ENCODE measurements at regions not wholly inside any gene's neighbourhood (a gene's known extent, or its start where the extent isn't known, plus 50 kb on each side); places are given as distances from the start of the nearest gene placed in this dataset.

DNA sequence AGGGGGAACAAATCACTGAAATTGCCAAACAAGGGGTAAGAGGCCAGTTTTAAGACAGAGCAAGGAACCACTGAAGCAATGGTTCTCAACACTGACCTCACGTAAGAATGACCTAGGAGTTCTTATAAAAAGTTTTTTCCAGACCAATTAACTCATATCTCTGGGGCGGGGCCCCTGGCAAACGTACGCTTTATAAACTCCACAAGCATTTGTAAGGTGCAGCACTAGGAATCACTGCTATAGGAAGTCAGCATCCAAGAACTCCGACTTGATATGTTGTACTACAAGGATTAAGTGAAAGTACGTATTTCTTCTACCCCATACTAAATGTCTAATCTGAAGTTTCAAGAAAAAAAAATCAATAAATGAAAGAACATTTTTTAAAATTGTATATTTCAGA, 269.9 kb downstream of the RCHY1 start:
- no peak overlapping the region for H3K27ac Mint-ChIP-seq (ENCODE audit: unreplicated experiment)
- H3K4me1 Mint-ChIP-seq (ENCODE audit: low read depth, unreplicated experiment), result peaks cover 15% of the 10 kb centered on the region
- H3K9ac ChIP-seq (ENCODE audit: low read length), result no peak overlapping the region
- no peaks in the 10 kb centered on the region for H3K79me2 ChIP-seq (ENCODE audit: insufficient read depth, low read length)
- no peak for FAIRE-seq
- H3K36me3 Mint-ChIP-seq (ENCODE audit: low read depth, unreplicated experiment), result no peaks in the 10 kb centered on the region
- no peaks in the 10 kb centered on the region for H3K9me3 ChIP-seq (ENCODE audit: insufficient read depth, low read depth, low read length)
- H3K27ac ChIP-seq (ENCODE audit: low read depth, low read length), result no peak overlapping the region
- H3K4me2 ChIP-seq (ENCODE audit: low read length), result no peak overlapping the region
- TF ChIP-seq, protein P1, sequence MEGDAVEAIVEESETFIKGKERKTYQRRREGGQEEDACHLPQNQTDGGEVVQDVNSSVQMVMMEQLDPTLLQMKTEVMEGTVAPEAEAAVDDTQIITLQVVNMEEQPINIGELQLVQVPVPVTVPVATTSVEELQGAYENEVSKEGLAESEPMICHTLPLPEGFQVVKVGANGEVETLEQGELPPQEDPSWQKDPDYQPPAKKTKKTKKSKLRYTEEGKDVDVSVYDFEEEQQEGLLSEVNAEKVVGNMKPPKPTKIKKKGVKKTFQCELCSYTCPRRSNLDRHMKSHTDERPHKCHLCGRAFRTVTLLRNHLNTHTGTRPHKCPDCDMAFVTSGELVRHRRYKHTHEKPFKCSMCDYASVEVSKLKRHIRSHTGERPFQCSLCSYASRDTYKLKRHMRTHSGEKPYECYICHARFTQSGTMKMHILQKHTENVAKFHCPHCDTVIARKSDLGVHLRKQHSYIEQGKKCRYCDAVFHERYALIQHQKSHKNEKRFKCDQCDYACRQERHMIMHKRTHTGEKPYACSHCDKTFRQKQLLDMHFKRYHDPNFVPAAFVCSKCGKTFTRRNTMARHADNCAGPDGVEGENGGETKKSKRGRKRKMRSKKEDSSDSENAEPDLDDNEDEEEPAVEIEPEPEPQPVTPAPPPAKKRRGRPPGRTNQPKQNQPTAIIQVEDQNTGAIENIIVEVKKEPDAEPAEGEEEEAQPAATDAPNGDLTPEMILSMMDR (IDR thresholded peaks at IDR 0.05; ENCODE audit: insufficient read depth, low read depth, low read length), result no peak
- TF ChIP-seq EZH2 (IDR thresholded peaks at IDR 0.05; ENCODE audit: insufficient read depth, low read length), result no peak
- no peaks in the 10 kb centered on the region for H3K27me3 Mint-ChIP-seq (ENCODE audit: low read depth, unreplicated experiment)
- no peaks in the 10 kb centered on the region for H3K9me3 Mint-ChIP-seq (ENCODE audit: unreplicated experiment)
- H2AFZ ChIP-seq (ENCODE audit: low read depth, low read length), result no peak overlapping the region
- H3K36me3 ChIP-seq (ENCODE audit: insufficient read depth, low read length), result no peaks in the 10 kb centered on the region
- H3K4me3 ChIP-seq (ENCODE audit: insufficient read depth, low read depth, low read length), result no peak overlapping the region
- H3K27me3 ChIP-seq (ENCODE audit: insufficient read depth, low read length), result no peaks in the 10 kb centered on the region
- no peak for DNase-seq (ENCODE audit: low read depth)
- H4K20me1 ChIP-seq (ENCODE audit: insufficient read depth, low read length), result no peaks in the 10 kb centered on the region
- no peak overlapping the region for H3K4me3 Mint-ChIP-seq (ENCODE audit: unreplicated experiment)
- H3K4me1 ChIP-seq (ENCODE audit: insufficient read depth, low read length), result no peaks in the 10 kb centered on the region

DNA sequence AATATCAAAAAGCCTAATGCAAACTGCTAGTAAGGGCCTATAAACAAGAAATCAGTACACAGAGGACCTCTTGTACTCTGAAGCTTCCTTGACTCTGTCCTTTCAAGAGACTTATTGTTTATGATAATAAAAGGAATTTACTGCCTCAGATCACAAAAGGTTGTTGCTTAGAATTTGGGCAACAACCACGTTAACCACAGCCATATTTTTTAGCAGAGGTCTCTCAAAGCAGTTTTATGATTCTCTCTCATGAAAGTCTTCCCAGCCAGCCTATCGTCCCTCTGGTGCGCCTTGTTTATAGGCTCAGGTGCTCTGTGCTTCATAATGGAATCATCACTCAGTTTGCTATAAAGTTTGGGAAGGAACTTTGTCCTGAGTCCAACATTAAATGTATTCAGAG, 270.6 kb downstream of the RCHY1 start:
- Histone ChIP-seq H4K20me1 (ENCODE audit: insufficient read depth, low read length) (no peaks in the 10 kb centered on the region), H2AFZ (ENCODE audit: low read depth, low read length) (no peak overlapping the region), H3K79me2 (ENCODE audit: insufficient read depth, low read length) (no peaks in the 10 kb centered on the region), H3K36me3 (ENCODE audit: insufficient read depth, low read length) (no peaks in the 10 kb centered on the region), H3K9me3 (ENCODE audit: insufficient read depth, low read depth, low read length) (no peaks in the 10 kb centered on the region), H3K4me3 (ENCODE audit: insufficient read depth, low read depth, low read length) (no peak overlapping the region), H3K9ac (ENCODE audit: low read length) (no peak overlapping the region), H3K27me3 (ENCODE audit: insufficient read depth, low read length) (no peaks in the 10 kb centered on the region), H3K27ac (ENCODE audit: low read depth, low read length) (no peak overlapping the region), H3K4me1 (ENCODE audit: insufficient read depth, low read length) (no peaks in the 10 kb centered on the region), H3K4me2 (ENCODE audit: low read length) (no peak overlapping the region)
- FAIRE-seq, result no peak
- H3K4me3 Mint-ChIP-seq (ENCODE audit: unreplicated experiment), result no peak overlapping the region
- no peaks in the 10 kb centered on the region for H3K36me3 Mint-ChIP-seq (ENCODE audit: low read depth, unreplicated experiment)
- H3K9me3 Mint-ChIP-seq (ENCODE audit: unreplicated experiment), result no peaks in the 10 kb centered on the region
- no peak overlapping the region for H3K27ac Mint-ChIP-seq (ENCODE audit: unreplicated experiment)
- H3K4me1 Mint-ChIP-seq (ENCODE audit: low read depth, unreplicated experiment), result peaks cover 8% of the 10 kb centered on the region
- TF ChIP-seq EZH2 (IDR thresholded peaks at IDR 0.05; ENCODE audit: insufficient read depth, low read length), result no peak
- TF ChIP-seq, protein P1 (IDR thresholded peaks at IDR 0.05; ENCODE audit: insufficient read depth, low read depth, low read length), result no peak
- DNase-seq (ENCODE audit: low read depth), result no peak
- no peaks in the 10 kb centered on the region for H3K27me3 Mint-ChIP-seq (ENCODE audit: low read depth, unreplicated experiment)

DNA sequence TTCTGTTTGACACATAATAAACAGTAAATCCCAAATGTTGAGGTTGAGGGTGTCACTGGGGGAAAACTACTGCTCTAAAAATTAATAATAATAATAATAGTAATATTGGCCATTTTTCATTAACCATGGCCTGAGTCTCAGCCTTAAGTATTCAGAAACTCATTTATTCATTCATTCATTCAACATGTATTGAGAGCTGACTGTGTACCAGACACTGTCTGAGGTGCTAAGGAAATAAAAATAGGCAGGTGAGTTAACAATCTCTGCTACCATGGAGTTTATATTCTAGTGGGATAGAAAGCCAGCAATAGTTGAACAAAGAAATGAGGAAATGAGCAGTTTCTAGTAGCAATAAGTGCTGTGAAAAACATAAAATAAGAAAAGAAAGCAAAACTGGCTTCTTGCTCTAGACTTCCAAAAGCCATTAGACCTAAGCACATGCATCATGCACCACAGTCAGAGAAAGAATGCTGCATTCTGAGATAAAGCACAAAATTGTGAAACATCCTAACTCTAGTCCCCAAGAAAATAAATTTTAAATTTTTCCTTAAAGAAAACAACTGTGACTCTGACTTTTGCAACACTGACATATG, 278.7 kb downstream of the RCHY1 start:
- no peaks in the 10 kb centered on the region for H3K36me3 Mint-ChIP-seq (ENCODE audit: low read depth, unreplicated experiment)
- DNase-seq (ENCODE audit: low read depth), result no peak
- H3K4me1 ChIP-seq (ENCODE audit: insufficient read depth, low read length), result no peaks in the 10 kb centered on the region
- no peaks in the 10 kb centered on the region for H3K79me2 ChIP-seq (ENCODE audit: insufficient read depth, low read length)
- H3K4me2 ChIP-seq (ENCODE audit: low read length), result no peak overlapping the region
- H4K20me1 ChIP-seq (ENCODE audit: insufficient read depth, low read length), result no peaks in the 10 kb centered on the region
- no peaks in the 10 kb centered on the region for H3K27me3 ChIP-seq (ENCODE audit: insufficient read depth, low read length)
- no peak for FAIRE-seq
- no peaks in the 10 kb centered on the region for H3K27me3 Mint-ChIP-seq (ENCODE audit: low read depth, unreplicated experiment)
- H3K9me3 ChIP-seq (ENCODE audit: insufficient read depth, low read depth, low read length), result no peaks in the 10 kb centered on the region
- H3K9ac ChIP-seq (ENCODE audit: low read length), result no peak overlapping the region
- no peak overlapping the region for H3K27ac Mint-ChIP-seq (ENCODE audit: unreplicated experiment)
- H3K4me3 ChIP-seq (ENCODE audit: insufficient read depth, low read depth, low read length), result no peak overlapping the region
- no peak overlapping the region for H3K27ac ChIP-seq (ENCODE audit: low read depth, low read length)
- no peak overlapping the region for H2AFZ ChIP-seq (ENCODE audit: low read depth, low read length)
- TF ChIP-seq, protein P1 (IDR thresholded peaks at IDR 0.05; ENCODE audit: insufficient read depth, low read depth, low read length), result no peak
- TF ChIP-seq EZH2 (IDR thresholded peaks at IDR 0.05; ENCODE audit: insufficient read depth, low read length), result no peak
- no peaks in the 10 kb centered on the region for H3K4me1 Mint-ChIP-seq (ENCODE audit: low read depth, unreplicated experiment)
- H3K9me3 Mint-ChIP-seq (ENCODE audit: unreplicated experiment), result no peaks in the 10 kb centered on the region
- H3K36me3 ChIP-seq (ENCODE audit: insufficient read depth, low read length), result no peaks in the 10 kb centered on the region
- H3K4me3 Mint-ChIP-seq (ENCODE audit: unreplicated experiment), result no peak overlapping the region

All from astrocyte (in vitro differentiated cells and primary cell).